SK-N-SH treated with all-trans-retinoic acid at 6 μM for 48 hours (cell line): ENCODE measurements at regions not wholly inside any gene's neighbourhood (a gene's known extent, or its start where the extent isn't known, plus 50 kb on each side); places are given as distances from the start of the nearest gene placed in this dataset.

Experiments
- ATAC-seq: fragments of 200-7000 bp; cut with Tn5 transposase; 3 replicates; pipeline ENCODE4 v1.9.1; 2020; ENCODE audit warnings: mild to moderate bottlenecking, moderate library complexity
- ARNTL ChIP-seq: fragments of 450-650 bp; formaldehyde crosslinking; IDR thresholded peaks from 2 replicates; pipeline ENCODE4 v1.5.0; 2020; ENCODE audit warnings: low read depth, mild to moderate bottlenecking, moderate library complexity, borderline replicate concordance
- BACH2 ChIP-seq: fragments of 250-450 bp; sonication (Bioruptor Pico); IDR thresholded peaks from 2 replicates; pipeline ENCODE4 v1.9.0; 2021; ENCODE audit warnings: mild to moderate bottlenecking, borderline replicate concordance
- CSDC2 ChIP-seq: fragments of 250-450 bp; sonication (Bioruptor Pico); IDR thresholded peaks from 2 replicates; pipeline ENCODE4 v1.5.0; 2020; ENCODE audit warnings: mild to moderate bottlenecking, moderate library complexity
- CSRNP3 ChIP-seq: fragments of 250-450 bp; sonication (Bioruptor Pico); IDR thresholded peaks from 2 replicates; pipeline ENCODE4 v1.5.1; 2021; ENCODE audit warnings: mild to moderate bottlenecking, moderate library complexity
- ESRRG ChIP-seq: fragments of 250-450 bp; sonication (Bioruptor Pico); IDR thresholded peaks from 2 replicates; pipeline ENCODE4 v1.6.1; 2021; ENCODE audit warnings: mild to moderate bottlenecking
- GLIS3 ChIP-seq: fragments of 250-450 bp; sonication (Bioruptor Pico); IDR thresholded peaks from 2 replicates; pipeline ENCODE4 v1.5.0; 2020; ENCODE audit warnings: mild to moderate bottlenecking, moderate library complexity
- ISL1 ChIP-seq: fragments of 250-450 bp; sonication (Bioruptor Pico); IDR thresholded peaks from 2 replicates; pipeline ENCODE4 v2.1.2; 2022; ENCODE audit warnings: mild to moderate bottlenecking, moderate library complexity
- OSR1 ChIP-seq: fragments of 250-450 bp; sonication (Bioruptor Pico); IDR thresholded peaks from 2 replicates; pipeline ENCODE4 v1.8.0; 2022; ENCODE audit warnings: moderate library complexity, mild to moderate bottlenecking, inconsistent platforms
- PATZ1 ChIP-seq: fragments of 250-450 bp; sonication (Bioruptor Pico); IDR thresholded peaks from 2 replicates; pipeline ENCODE4 v1.8.0; 2020; ENCODE audit warnings: mild to moderate bottlenecking, moderate library complexity, borderline replicate concordance
- PPARA ChIP-seq: fragments of 250-450 bp; sonication (Bioruptor Pico); IDR thresholded peaks from 2 replicates; pipeline ENCODE4 v1.5.0; 2020; ENCODE audit warnings: mild to moderate bottlenecking, borderline replicate concordance
- RARB ChIP-seq: fragments of 250-450 bp; sonication (Bioruptor Pico); IDR thresholded peaks from 2 replicates; pipeline ENCODE4 v1.8.0; 2021; ENCODE audit warnings: mild to moderate bottlenecking, moderate library complexity
- SNAI2 ChIP-seq: fragments of 250-450 bp; sonication (Bioruptor Pico); IDR thresholded peaks from 2 replicates; pipeline ENCODE4 v1.5.0; 2020; ENCODE audit warnings: mild to moderate bottlenecking, moderate library complexity
- TCF4 ChIP-seq: fragments of 250-450 bp; sonication (Bioruptor Pico); IDR thresholded peaks from 2 replicates; pipeline ENCODE4 v1.8.0; 2021; ENCODE audit warnings: mild to moderate bottlenecking, moderate library complexity, borderline replicate concordance
- TOX ChIP-seq: fragments of 250-450 bp; sonication (Bioruptor Pico); IDR thresholded peaks from 2 replicates; pipeline ENCODE4 v1.8.0; 2021; ENCODE audit warnings: mild to moderate bottlenecking, moderate library complexity, borderline replicate concordance
- ZC3H10 ChIP-seq: fragments of 250-450 bp; sonication (Bioruptor Pico); IDR thresholded peaks from 2 replicates; pipeline ENCODE4 v1.5.1; 2021; ENCODE audit warnings: mild to moderate bottlenecking, moderate library complexity
- ZFP30 ChIP-seq: fragments of 450-650 bp; formaldehyde crosslinking; IDR thresholded peaks from 2 replicates; pipeline ENCODE4 v1.5.0; 2022; ENCODE audit warnings: mild to moderate bottlenecking, moderate library complexity
- ZNF565 ChIP-seq: fragments of 450-650 bp; formaldehyde crosslinking; conservative IDR thresholded peaks from 2 replicates; pipeline ENCODE4 v1.5.0; 2020; ENCODE audit warnings: low read depth, mild to moderate bottlenecking, moderate library complexity
- ZNF8 ChIP-seq: fragments of 450-650 bp; formaldehyde crosslinking; IDR thresholded peaks from 2 replicates; pipeline ENCODE4 v1.5.0; 2020; ENCODE audit warnings: mild to moderate bottlenecking, moderate library complexity
- TF ChIP-seq, protein P1 (sequence below): fragments of 250-450 bp; sonication (Bioruptor Pico); IDR thresholded peaks from 2 replicates; pipeline ENCODE4 v1.5.0; 2020; ENCODE audit warnings: mild to moderate bottlenecking, moderate library complexity
- TF ChIP-seq, protein P2 (sequence below): fragments of 250-450 bp; sonication (Bioruptor Pico); IDR thresholded peaks from 2 replicates; pipeline ENCODE4 v1.5.1; 2020; ENCODE audit warnings: low read depth, mild to moderate bottlenecking, moderate library complexity

- no peak for ATAC-seq
- TF ChIP-seq ZFP30 (CRISPR knock-in tag): no peak
- no peak for TF ChIP-seq ESRRG
- TF ChIP-seq OSR1 (CRISPR knock-in tag): no peak
- no peak for TF ChIP-seq TOX (CRISPR knock-in tag)
- no peak for TF ChIP-seq CSDC2 (CRISPR knock-in tag)
- TF ChIP-seq ARNTL (CRISPR knock-in tag): no peak
- no peak for TF ChIP-seq CSRNP3 (CRISPR knock-in tag)
- TF ChIP-seq ZNF8 (CRISPR knock-in tag): no peak
- TF ChIP-seq BACH2 (CRISPR knock-in tag): no peak
- no peak for TF ChIP-seq GLIS3
- TF ChIP-seq, protein P1, sequence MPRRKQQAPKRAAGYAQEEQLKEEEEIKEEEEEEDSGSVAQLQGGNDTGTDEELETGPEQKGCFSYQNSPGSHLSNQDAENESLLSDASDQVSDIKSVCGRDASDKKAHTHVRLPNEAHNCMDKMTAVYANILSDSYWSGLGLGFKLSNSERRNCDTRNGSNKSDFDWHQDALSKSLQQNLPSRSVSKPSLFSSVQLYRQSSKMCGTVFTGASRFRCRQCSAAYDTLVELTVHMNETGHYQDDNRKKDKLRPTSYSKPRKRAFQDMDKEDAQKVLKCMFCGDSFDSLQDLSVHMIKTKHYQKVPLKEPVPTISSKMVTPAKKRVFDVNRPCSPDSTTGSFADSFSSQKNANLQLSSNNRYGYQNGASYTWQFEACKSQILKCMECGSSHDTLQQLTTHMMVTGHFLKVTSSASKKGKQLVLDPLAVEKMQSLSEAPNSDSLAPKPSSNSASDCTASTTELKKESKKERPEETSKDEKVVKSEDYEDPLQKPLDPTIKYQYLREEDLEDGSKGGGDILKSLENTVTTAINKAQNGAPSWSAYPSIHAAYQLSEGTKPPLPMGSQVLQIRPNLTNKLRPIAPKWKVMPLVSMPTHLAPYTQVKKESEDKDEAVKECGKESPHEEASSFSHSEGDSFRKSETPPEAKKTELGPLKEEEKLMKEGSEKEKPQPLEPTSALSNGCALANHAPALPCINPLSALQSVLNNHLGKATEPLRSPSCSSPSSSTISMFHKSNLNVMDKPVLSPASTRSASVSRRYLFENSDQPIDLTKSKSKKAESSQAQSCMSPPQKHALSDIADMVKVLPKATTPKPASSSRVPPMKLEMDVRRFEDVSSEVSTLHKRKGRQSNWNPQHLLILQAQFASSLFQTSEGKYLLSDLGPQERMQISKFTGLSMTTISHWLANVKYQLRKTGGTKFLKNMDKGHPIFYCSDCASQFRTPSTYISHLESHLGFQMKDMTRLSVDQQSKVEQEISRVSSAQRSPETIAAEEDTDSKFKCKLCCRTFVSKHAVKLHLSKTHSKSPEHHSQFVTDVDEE (CRISPR knock-in tag): no peak
- TF ChIP-seq TCF4 (CRISPR knock-in tag): no peak
- no peak for TF ChIP-seq ZC3H10 (CRISPR knock-in tag)
- no peak for TF ChIP-seq ZNF565 (CRISPR knock-in tag)
- no peak for TF ChIP-seq PPARA (CRISPR knock-in tag)
Observed at GRCh38 chr13:90591260-90591926, 756.1 kb upstream of the MIR17HG start.

GRCh38 chr13:90591927-90592268 lies 755.6 kb upstream of the MIR17HG start:
- TF ChIP-seq SNAI2 (CRISPR knock-in tag): no peak
- TF ChIP-seq, protein P2, sequence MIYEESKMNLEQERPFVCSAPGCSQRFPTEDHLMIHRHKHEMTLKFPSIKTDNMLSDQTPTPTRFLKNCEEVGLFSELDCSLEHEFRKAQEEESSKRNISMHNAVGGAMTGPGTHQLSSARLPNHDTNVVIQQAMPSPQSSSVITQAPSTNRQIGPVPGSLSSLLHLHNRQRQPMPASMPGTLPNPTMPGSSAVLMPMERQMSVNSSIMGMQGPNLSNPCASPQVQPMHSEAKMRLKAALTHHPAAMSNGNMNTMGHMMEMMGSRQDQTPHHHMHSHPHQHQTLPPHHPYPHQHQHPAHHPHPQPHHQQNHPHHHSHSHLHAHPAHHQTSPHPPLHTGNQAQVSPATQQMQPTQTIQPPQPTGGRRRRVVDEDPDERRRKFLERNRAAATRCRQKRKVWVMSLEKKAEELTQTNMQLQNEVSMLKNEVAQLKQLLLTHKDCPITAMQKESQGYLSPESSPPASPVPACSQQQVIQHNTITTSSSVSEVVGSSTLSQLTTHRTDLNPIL (CRISPR knock-in tag): no peak
- no peak for TF ChIP-seq PATZ1
- no peak for TF ChIP-seq BACH2 (CRISPR knock-in tag)
- TF ChIP-seq CSRNP3 (CRISPR knock-in tag): no peak
- TF ChIP-seq ZFP30 (CRISPR knock-in tag): no peak
- TF ChIP-seq ISL1: no peak
- TF ChIP-seq TCF4 (CRISPR knock-in tag): no peak
- ATAC-seq: no peak

- no peak for ATAC-seq
- TF ChIP-seq SNAI2 (CRISPR knock-in tag) (no peak), PPARA (CRISPR knock-in tag) (no peak), GLIS3 (no peak), ISL1 (no peak), ZC3H10 (CRISPR knock-in tag) (no peak), ZNF565 (CRISPR knock-in tag) (no peak), CSDC2 (CRISPR knock-in tag) (no peak), TOX (CRISPR knock-in tag) (no peak), PATZ1 (no peak), BACH2 (CRISPR knock-in tag) (no peak), ESRRG (no peak), RARB (no peak)
- TF ChIP-seq, protein P1 (CRISPR knock-in tag): no peak
Observed at GRCh38 chr13:90592943-90593342, 754.5 kb upstream of the MIR17HG start.
